HepG2 (cell line): ENCODE measurements at regions not wholly inside any gene's neighbourhood (a gene's known extent, or its start where the extent isn't known, plus 50 kb on each side); places are given as distances from the start of the nearest gene placed in this dataset.

Experiments used
- AHR ChIP-seq: IDR thresholded peaks from 2 replicates; pipeline ENCODE4 v1.6.1; 2018; ENCODE audit warnings: missing genetic modification reagents, missing compliant biosample characterization
- CEBPG ChIP-seq: IDR thresholded peaks from 2 replicates; pipeline ENCODE4 v1.6.1; 2016
- FOXK2 ChIP-seq: fragments of 450-650 bp; IDR thresholded peaks from 2 replicates; pipeline ENCODE4 v1.6.1; 2016
- FOXO1 ChIP-seq: sonication (generic); formaldehyde crosslinking; IDR thresholded peaks from 2 replicates; pipeline ENCODE4 v1.4.0; 2020; ENCODE audit warnings: missing genetic modification reagents
- MED1 ChIP-seq: sonication (generic); formaldehyde crosslinking; IDR thresholded peaks from 2 replicates; pipeline ENCODE4 v1.4.0; 2020; ENCODE audit warnings: missing genetic modification reagents
- MTF2 ChIP-seq: sonication (generic); formaldehyde crosslinking; IDR thresholded peaks from 2 replicates; pipeline ENCODE4 v1.5.0; 2020; ENCODE audit warnings: missing genetic modification reagents, borderline replicate concordance
- MYC ChIP-seq: sonication (generic); formaldehyde crosslinking; IDR thresholded peaks from 2 replicates; pipeline ENCODE4 v1.9.0; 2021; ENCODE audit warnings: missing genetic modification reagents, borderline replicate concordance
- NAIF1 ChIP-seq: sonication (generic); formaldehyde crosslinking; IDR thresholded peaks from 2 replicates; pipeline ENCODE4 v1.5.0; 2020; ENCODE audit warnings: mild to moderate bottlenecking, missing genetic modification reagents, borderline replicate concordance
- NCOA1 ChIP-seq: sonication (generic); formaldehyde crosslinking; IDR thresholded peaks from 2 replicates; pipeline ENCODE4 v1.9.0; 2021; ENCODE audit warnings: missing genetic modification reagents
- NFE2L1 ChIP-seq: sonication (generic); formaldehyde crosslinking; IDR thresholded peaks from 2 replicates; pipeline ENCODE4 v1.4.0; 2020; ENCODE audit warnings: missing genetic modification reagents, mild to moderate bottlenecking, borderline replicate concordance
- NPAS2 ChIP-seq: sonication (generic); formaldehyde crosslinking; IDR thresholded peaks from 2 replicates; pipeline ENCODE4 v1.8.0; 2022; ENCODE audit warnings: mild to moderate bottlenecking, missing genetic modification reagents, borderline replicate concordance
- PCBP1 ChIP-seq: fragments of 200-400 bp; formaldehyde crosslinking; IDR thresholded peaks from 2 replicates; pipeline ENCODE4 v1.6.1; 2017; ENCODE audit warnings: mild to moderate bottlenecking, low read depth, low read length, borderline replicate concordance
- SPEN ChIP-seq: sonication (generic); formaldehyde crosslinking; IDR thresholded peaks from 2 replicates; pipeline ENCODE4 v1.5.1; 2020; ENCODE audit warnings: low read depth, mild to moderate bottlenecking, missing genetic modification reagents
- XRCC5 ChIP-seq: fragments of 200-400 bp; formaldehyde crosslinking; optimal IDR thresholded peaks from 2 replicates; pipeline ENCODE3; 2017; ENCODE audit warnings: mild to moderate bottlenecking, low read length
- ZNF136 ChIP-seq: sonication (generic); formaldehyde crosslinking; IDR thresholded peaks from 2 replicates; pipeline ENCODE4 v1.8.1; 2022; ENCODE audit warnings: low read depth, mild to moderate bottlenecking, moderate library complexity, missing genetic modification reagents
- ZNF160 ChIP-seq: sonication (generic); formaldehyde crosslinking; IDR thresholded peaks from 2 replicates; pipeline ENCODE4 v1.8.0; 2022; ENCODE audit warnings: mild to moderate bottlenecking, inconsistent platforms, missing genetic modification reagents
- ZNF224 ChIP-seq: sonication (generic); formaldehyde crosslinking; IDR thresholded peaks from 2 replicates; pipeline ENCODE4 v1.5.0; 2020; ENCODE audit warnings: mild to moderate bottlenecking, missing genetic modification reagents
- ZNF639 ChIP-seq: conservative IDR thresholded peaks from 2 replicates; pipeline ENCODE4 v1.6.1; 2018; ENCODE audit warnings: missing genetic modification reagents
- ZNF672 ChIP-seq: sonication (generic); formaldehyde crosslinking; IDR thresholded peaks from 2 replicates; pipeline ENCODE4 v1.8.1; 2022; ENCODE audit warnings: missing genetic modification reagents
- ZNF766 ChIP-seq: sonication (generic); formaldehyde crosslinking; IDR thresholded peaks from 2 replicates; pipeline ENCODE4 v1.5.0; 2020; ENCODE audit warnings: missing genetic modification reagents, borderline replicate concordance
- TF ChIP-seq, protein P1 (sequence below): IDR thresholded peaks from 2 replicates; pipeline ENCODE4 v1.6.1; 2016; ENCODE audit warnings: missing compliant biosample characterization, missing genetic modification reagents, borderline replicate concordance
- TF ChIP-seq, protein P2 (sequence below): sonication (generic); formaldehyde crosslinking; IDR thresholded peaks from 2 replicates; pipeline ENCODE4 v1.8.1; 2023; ENCODE audit warnings: mild to moderate bottlenecking, moderate library complexity, missing genetic modification reagents
- TF ChIP-seq, protein P3 (sequence below): sonication (generic); formaldehyde crosslinking; IDR thresholded peaks from 2 replicates; pipeline ENCODE4 v1.5.1; 2020; ENCODE audit warnings: missing genetic modification reagents, mild to moderate bottlenecking, borderline replicate concordance
- TF ChIP-seq, protein P4 (sequence below): sonication (generic); formaldehyde crosslinking; IDR thresholded peaks from 2 replicates; pipeline ENCODE4 v1.5.0; 2020; ENCODE audit warnings: missing genetic modification reagents
- TF ChIP-seq, protein P5 (sequence below): sonication (generic); formaldehyde crosslinking; IDR thresholded peaks from 2 replicates; pipeline ENCODE4 v1.5.0; 2020; ENCODE audit warnings: mild to moderate bottlenecking, missing genetic modification reagents

GRCh38 chr20:50242863-50243609 is 52.4 kb downstream of the CEBPB start (continued):
- TF ChIP-seq NFE2L1 (CRISPR knock-in tag) = peak; percentile 68; the same call in 1 of the 2 replicates
- no peak; the same call in 1 of the 2 replicates for TF ChIP-seq CEBPG (CRISPR knock-in tag)
- TF ChIP-seq, protein P1, sequence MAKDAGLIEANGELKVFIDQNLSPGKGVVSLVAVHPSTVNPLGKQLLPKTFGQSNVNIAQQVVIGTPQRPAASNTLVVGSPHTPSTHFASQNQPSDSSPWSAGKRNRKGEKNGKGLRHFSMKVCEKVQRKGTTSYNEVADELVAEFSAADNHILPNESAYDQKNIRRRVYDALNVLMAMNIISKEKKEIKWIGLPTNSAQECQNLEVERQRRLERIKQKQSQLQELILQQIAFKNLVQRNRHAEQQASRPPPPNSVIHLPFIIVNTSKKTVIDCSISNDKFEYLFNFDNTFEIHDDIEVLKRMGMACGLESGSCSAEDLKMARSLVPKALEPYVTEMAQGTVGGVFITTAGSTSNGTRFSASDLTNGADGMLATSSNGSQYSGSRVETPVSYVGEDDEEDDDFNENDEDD = peak; percentile 94; the same call in 1 of the 2 replicates
- TF ChIP-seq AHR (CRISPR knock-in tag) = 0 out of 2 replicates have a peak, but pooled peaks have one; percentile 43
- TF ChIP-seq ZNF136 (CRISPR knock-in tag) = peak; percentile 90
- no peak for TF ChIP-seq NPAS2
- TF ChIP-seq ZNF160 (CRISPR knock-in tag) = peak; percentile 86; the same call in 1 of the 2 replicates
- no peak; the same call in 1 of the 2 replicates for TF ChIP-seq NCOA1
- TF ChIP-seq, protein P2, sequence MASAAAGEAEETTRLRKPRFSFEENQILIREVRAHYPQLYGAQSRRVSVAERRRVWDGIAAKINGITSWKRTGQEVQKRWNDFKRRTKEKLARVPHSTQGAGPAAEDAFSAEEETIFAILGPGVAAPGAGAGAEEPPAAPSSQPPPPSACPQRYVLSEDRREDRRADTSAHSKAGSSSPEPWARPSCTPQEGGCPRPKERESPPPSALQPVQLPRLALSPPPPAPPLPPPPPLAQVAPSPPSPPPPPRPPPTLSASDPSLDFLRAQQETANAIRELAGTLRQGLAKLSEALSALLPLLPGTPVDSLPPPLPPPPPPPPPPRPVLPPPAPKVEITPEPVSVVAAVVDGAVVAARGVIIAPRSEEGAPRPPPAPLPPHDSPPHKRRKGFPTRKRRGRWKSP (CRISPR knock-in tag) = no peak
- TF ChIP-seq ZNF639 (CRISPR knock-in tag) = no peak
- TF ChIP-seq FOXO1 = peak; percentile 81
- no peak for TF ChIP-seq ZNF224 (CRISPR knock-in tag)
- TF ChIP-seq ZNF672 (CRISPR knock-in tag) = no peak
- 0 out of 2 replicates have a peak, but pooled peaks have one; percentile 46 for TF ChIP-seq PCBP1
- peak; percentile 87; the same call in 1 of the 2 replicates for TF ChIP-seq ZNF766 (CRISPR knock-in tag)
- TF ChIP-seq, protein P3, sequence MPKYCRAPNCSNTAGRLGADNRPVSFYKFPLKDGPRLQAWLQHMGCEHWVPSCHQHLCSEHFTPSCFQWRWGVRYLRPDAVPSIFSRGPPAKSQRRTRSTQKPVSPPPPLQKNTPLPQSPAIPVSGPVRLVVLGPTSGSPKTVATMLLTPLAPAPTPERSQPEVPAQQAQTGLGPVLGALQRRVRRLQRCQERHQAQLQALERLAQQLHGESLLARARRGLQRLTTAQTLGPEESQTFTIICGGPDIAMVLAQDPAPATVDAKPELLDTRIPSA = 0 out of 2 replicates have a peak, but pooled peaks have one; percentile 15
- TF ChIP-seq SPEN (CRISPR knock-in tag) = peak; percentile 88
- TF ChIP-seq MTF2 = no peak
- no peak for TF ChIP-seq NAIF1 (CRISPR knock-in tag)
- TF ChIP-seq, protein P4, sequence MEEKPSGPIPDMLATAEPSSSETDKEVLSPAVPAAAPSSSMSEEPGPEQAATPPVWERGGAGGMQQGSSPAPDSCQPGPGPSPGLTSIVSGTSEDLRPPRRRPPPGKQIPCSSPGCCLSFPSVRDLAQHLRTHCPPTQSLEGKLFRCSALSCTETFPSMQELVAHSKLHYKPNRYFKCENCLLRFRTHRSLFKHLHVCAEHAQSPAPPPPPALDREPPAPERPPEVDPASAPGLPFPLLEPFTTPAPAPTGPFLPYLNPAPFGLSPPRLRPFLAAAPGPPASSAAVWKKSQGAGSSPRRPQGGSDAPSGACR = peak; percentile 88; the same call in 1 of the 2 replicates
- peak; percentile 96 for TF ChIP-seq MYC
- TF ChIP-seq, protein P5, sequence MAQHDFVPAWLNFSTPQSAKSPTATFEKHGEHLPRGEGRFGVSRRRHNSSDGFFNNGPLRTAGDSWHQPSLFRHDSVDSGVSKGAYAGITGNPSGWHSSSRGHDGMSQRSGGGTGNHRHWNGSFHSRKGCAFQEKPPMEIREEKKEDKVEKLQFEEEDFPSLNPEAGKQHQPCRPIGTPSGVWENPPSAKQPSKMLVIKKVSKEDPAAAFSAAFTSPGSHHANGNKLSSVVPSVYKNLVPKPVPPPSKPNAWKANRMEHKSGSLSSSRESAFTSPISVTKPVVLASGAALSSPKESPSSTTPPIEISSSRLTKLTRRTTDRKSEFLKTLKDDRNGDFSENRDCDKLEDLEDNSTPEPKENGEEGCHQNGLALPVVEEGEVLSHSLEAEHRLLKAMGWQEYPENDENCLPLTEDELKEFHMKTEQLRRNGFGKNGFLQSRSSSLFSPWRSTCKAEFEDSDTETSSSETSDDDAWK (CRISPR knock-in tag) = no peak
- peak; percentile 93 for TF ChIP-seq MED1 (CRISPR knock-in tag)
- no peak for TF ChIP-seq FOXK2
- peak; percentile 94 for TF ChIP-seq XRCC5
